ENCODE measurements at regions not wholly inside any gene's neighbourhood (a gene's known extent, or its start where the extent isn't known, plus 50 kb on each side); places are given as distances from the start of the nearest gene placed in this dataset.

DNA sequence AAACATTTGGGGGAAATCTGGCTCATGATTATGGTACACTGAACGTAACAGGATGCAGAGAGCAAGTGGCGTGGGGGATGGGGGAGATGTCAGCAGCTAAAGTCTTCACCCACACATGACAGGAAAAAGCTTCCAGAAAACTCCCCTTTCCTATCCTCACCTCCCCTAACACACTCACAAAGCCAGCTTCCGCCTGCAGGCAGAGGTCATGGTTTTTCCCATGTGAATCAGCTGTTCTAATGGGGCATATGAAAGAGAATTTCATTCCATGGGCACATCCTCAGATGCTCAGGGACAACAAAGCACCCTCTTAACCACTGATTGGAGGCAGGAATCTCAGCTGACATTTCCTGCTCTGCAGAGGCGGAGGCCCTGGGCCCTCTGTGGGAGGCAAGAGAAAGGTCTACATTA is 129.1 kb downstream of the TSN start:
- Histone ChIP-seq H3K4me1 (ENCODE audit: low read length) (no peaks in the 10 kb centered on the region), H3K79me2 (ENCODE audit: low read length) (no peaks in the 10 kb centered on the region), H3K27ac (ENCODE audit: low read length) (no peak overlapping the region), H3K4me2 (ENCODE audit: low read length) (no peak overlapping the region), H3K27me3 (ENCODE audit: low read depth, low read length) (peaks cover 4% of the 10 kb centered on the region; the same call in 1 of the 2 replicates), H3K9ac (ENCODE audit: low read length) (no peak overlapping the region), H3K36me3 (replicated peaks; ENCODE audit: low read depth, low read length) (no peaks in the 10 kb centered on the region), H3K9me3 (ENCODE audit: insufficient read depth, low read length) (no peaks in the 10 kb centered on the region), H3K4me3 (ENCODE audit: low read length) (no peak overlapping the region), H4K20me1 (ENCODE audit: insufficient read depth, low read length) (no peaks in the 10 kb centered on the region), H2AFZ (ENCODE audit: low read depth, low read length) (no peak overlapping the region)
- TF ChIP-seq EZH2phosphoT487 (IDR thresholded peaks at IDR 0.05; ENCODE audit: low read depth), result no peak
- TF ChIP-seq, protein P1, sequence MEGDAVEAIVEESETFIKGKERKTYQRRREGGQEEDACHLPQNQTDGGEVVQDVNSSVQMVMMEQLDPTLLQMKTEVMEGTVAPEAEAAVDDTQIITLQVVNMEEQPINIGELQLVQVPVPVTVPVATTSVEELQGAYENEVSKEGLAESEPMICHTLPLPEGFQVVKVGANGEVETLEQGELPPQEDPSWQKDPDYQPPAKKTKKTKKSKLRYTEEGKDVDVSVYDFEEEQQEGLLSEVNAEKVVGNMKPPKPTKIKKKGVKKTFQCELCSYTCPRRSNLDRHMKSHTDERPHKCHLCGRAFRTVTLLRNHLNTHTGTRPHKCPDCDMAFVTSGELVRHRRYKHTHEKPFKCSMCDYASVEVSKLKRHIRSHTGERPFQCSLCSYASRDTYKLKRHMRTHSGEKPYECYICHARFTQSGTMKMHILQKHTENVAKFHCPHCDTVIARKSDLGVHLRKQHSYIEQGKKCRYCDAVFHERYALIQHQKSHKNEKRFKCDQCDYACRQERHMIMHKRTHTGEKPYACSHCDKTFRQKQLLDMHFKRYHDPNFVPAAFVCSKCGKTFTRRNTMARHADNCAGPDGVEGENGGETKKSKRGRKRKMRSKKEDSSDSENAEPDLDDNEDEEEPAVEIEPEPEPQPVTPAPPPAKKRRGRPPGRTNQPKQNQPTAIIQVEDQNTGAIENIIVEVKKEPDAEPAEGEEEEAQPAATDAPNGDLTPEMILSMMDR (IDR thresholded peaks at IDR 0.05; ENCODE audit: low read depth, low read length), result no peak

GRCh38 chr2:121886059-121886458 is 130.6 kb downstream of the TSN start:
- Histone ChIP-seq H3K79me2 (ENCODE audit: low read length) (no peaks in the 10 kb centered on the region), H3K27ac (ENCODE audit: low read length) (no peak overlapping the region), H3K27me3 (ENCODE audit: low read depth, low read length) (peaks cover 4% of the 10 kb centered on the region; the same call in 1 of the 2 replicates), H2AFZ (ENCODE audit: low read depth, low read length) (no peak overlapping the region), H3K9me3 (ENCODE audit: insufficient read depth, low read length) (no peaks in the 10 kb centered on the region), H4K20me1 (ENCODE audit: insufficient read depth, low read length) (no peaks in the 10 kb centered on the region), H3K36me3 (replicated peaks; ENCODE audit: low read depth, low read length) (no peaks in the 10 kb centered on the region), H3K4me3 (ENCODE audit: low read length) (no peak overlapping the region), H3K4me2 (ENCODE audit: low read length) (no peak overlapping the region), H3K9ac (ENCODE audit: low read length) (no peak overlapping the region), H3K4me1 (ENCODE audit: low read length) (no peaks in the 10 kb centered on the region)
- no peak for TF ChIP-seq EZH2phosphoT487 (IDR thresholded peaks at IDR 0.05; ENCODE audit: low read depth)
- TF ChIP-seq, protein P1 (IDR thresholded peaks at IDR 0.05; ENCODE audit: low read depth, low read length), result no peak

DNA sequence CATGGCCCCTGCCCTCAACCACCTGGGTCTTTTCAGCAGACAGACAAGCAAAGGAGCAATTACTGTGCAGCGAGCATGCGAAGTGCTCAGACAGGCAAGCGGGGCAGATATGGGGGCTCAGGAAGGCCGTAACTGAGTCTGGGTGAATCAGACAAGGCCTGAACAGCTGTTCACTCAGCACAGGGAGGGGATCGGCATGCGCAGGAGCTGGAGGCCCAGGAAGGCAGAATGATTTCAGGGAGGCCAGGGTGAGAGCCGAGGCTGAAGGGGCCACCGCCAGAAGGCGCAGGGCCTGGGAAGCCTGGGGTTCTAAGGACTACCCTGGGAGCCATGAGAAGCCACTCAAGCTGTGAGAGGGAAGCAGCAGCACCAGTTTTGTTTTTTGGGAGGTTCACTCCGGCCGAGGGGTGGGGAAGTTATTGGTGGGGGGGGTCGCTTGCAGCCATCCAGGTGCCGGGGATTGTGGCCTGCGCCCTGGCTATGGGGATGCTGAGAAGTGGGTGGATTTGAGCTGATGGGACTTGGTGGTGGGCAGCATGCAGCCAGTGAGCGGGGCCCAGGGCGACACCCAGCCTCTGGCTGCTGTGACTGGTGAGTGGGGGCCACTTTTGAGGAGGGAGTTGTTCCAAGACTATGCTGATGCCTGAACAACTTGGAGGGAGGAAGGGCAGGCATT is 132.2 kb downstream of the TSN start:
- Histone ChIP-seq H3K4me2 (ENCODE audit: low read length) (no peak overlapping the region), H3K9ac (ENCODE audit: low read length) (no peak overlapping the region), H3K36me3 (replicated peaks; ENCODE audit: low read depth, low read length) (no peaks in the 10 kb centered on the region), H3K4me3 (ENCODE audit: low read length) (no peak overlapping the region), H3K9me3 (ENCODE audit: insufficient read depth, low read length) (no peaks in the 10 kb centered on the region), H3K27ac (ENCODE audit: low read length) (no peak overlapping the region), H4K20me1 (ENCODE audit: insufficient read depth, low read length) (no peaks in the 10 kb centered on the region), H3K79me2 (ENCODE audit: low read length) (no peaks in the 10 kb centered on the region), H3K4me1 (ENCODE audit: low read length) (no peaks in the 10 kb centered on the region), H2AFZ (ENCODE audit: low read depth, low read length) (no peak overlapping the region), H3K27me3 (ENCODE audit: low read depth, low read length) (peaks cover 4% of the 10 kb centered on the region; the same call in 1 of the 2 replicates)
- TF ChIP-seq EZH2phosphoT487 (IDR thresholded peaks at IDR 0.05; ENCODE audit: low read depth), result no peak
- TF ChIP-seq, protein P1 (IDR thresholded peaks at IDR 0.05; ENCODE audit: low read depth, low read length), result no peak

DNA sequence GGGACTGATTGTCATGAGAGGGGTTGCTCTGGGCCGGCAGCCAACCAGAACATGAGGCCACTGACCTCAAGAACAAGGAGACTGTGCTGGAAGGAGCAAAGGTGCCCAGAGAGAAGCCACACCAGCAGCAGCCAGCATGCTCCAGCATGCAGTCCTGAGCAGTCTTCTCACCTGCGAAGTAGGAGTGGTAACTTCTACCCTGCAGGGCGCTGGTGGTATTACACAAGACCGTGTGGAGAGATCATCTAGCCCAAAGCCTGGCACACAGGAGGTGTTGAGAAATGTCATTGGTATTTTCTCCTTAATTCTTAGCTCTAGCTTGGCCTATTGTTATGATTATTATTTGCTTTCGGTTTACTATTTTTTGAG is 132.7 kb downstream of the TSN start:
- TF ChIP-seq, protein P1 (IDR thresholded peaks at IDR 0.05; ENCODE audit: low read depth, low read length), result no peak; the same call in 1 of the 2 replicates
- TF ChIP-seq EZH2phosphoT487 (IDR thresholded peaks at IDR 0.05; ENCODE audit: low read depth), result no peak
- peaks cover 4% of the 10 kb centered on the region; the same call in 1 of the 2 replicates for H3K27me3 ChIP-seq (ENCODE audit: low read depth, low read length)
- H3K9me3 ChIP-seq (ENCODE audit: insufficient read depth, low read length), result no peaks in the 10 kb centered on the region
- H3K4me3 ChIP-seq (ENCODE audit: low read length), result no peak overlapping the region
- H3K9ac ChIP-seq (ENCODE audit: low read length), result no peak overlapping the region
- H4K20me1 ChIP-seq (ENCODE audit: insufficient read depth, low read length), result no peaks in the 10 kb centered on the region
- H3K79me2 ChIP-seq (ENCODE audit: low read length), result no peaks in the 10 kb centered on the region
- no peak overlapping the region for H3K27ac ChIP-seq (ENCODE audit: low read length)
- no peak overlapping the region for H3K4me2 ChIP-seq (ENCODE audit: low read length)
- no peak overlapping the region for H2AFZ ChIP-seq (ENCODE audit: low read depth, low read length)
- H3K4me1 ChIP-seq (ENCODE audit: low read length), result no peaks in the 10 kb centered on the region
- no peaks in the 10 kb centered on the region for H3K36me3 ChIP-seq (replicated peaks; ENCODE audit: low read depth, low read length)

All from OCI-LY3 (cell line).